Inferior parietal cortex (tissue), 1 donor: ENCODE measurements at regions not wholly inside any gene's neighbourhood (a gene's known extent, or its start where the extent isn't known, plus 50 kb on each side); places are given as distances from the start of the nearest gene placed in this dataset.

Experiments
- DNase-seq: peaks from one replicate; pipeline ENCODE4 v3.0.0-alpha.2; 2016; ENCODE audit errors: extremely low spot score

GRCh38 chr1:234936612-234937389 lies 191.8 kb downstream of the TOMM20 start:
- no peak for DNase-seq

- no peak for DNase-seq
Measured at GRCh38 chr1:234934611-234935033, 194.0 kb downstream of the TOMM20 start.

- no peak for DNase-seq
Measured at GRCh38 chr1:234933475-234933874, 195.2 kb downstream of the TOMM20 start.

- DNase-seq: no peak
Measured at GRCh38 chr1:234932511-234933430, 195.9 kb downstream of the TOMM20 start.

- no peak for DNase-seq
Measured at GRCh38 chr1:234932106-234932505, 196.5 kb downstream of the TOMM20 start.

- DNase-seq: no peak
Measured at GRCh38 chr1:234931404-234931973, 197.1 kb downstream of the TOMM20 start.

GRCh38 chr1:234929369-234929768 lies 199.3 kb downstream of the TOMM20 start:
- no peak for DNase-seq

- DNase-seq: no peak
Measured at GRCh38 chr1:234928642-234929041, 200.0 kb downstream of the TOMM20 start.

GRCh38 chr1:234927971-234928640 lies 200.5 kb downstream of the TOMM20 start:
- DNase-seq: no peak

GRCh38 chr1:234927312-234927970 lies 201.2 kb downstream of the TOMM20 start:
- DNase-seq: no peak

- no peak for DNase-seq
Measured at GRCh38 chr1:234926559-234927311, 201.9 kb downstream of the TOMM20 start.

- no peak for DNase-seq
Measured at GRCh38 chr1:234926264-234926558, 202.4 kb downstream of the TOMM20 start.

GRCh38 chr1:234925440-234926263 lies 203.0 kb downstream of the TOMM20 start:
- DNase-seq: no peak

- DNase-seq: no peak
Measured at GRCh38 chr1:234924450-234925355, 203.9 kb downstream of the TOMM20 start.

- DNase-seq: no peak
Measured at GRCh38 chr1:234923626-234924025, 205.0 kb downstream of the TOMM20 start.

GRCh38 chr1:234922987-234923386 lies 205.7 kb downstream of the TOMM20 start:
- DNase-seq: no peak

- no peak for DNase-seq
Measured at GRCh38 chr1:234921266-234922062, 207.2 kb downstream of the TOMM20 start.

- DNase-seq: no peak
Measured at GRCh38 chr1:234920843-234921140, 207.8 kb downstream of the TOMM20 start.
